ENCODE measurements at regions not wholly inside any gene's neighbourhood (a gene's known extent, or its start where the extent isn't known, plus 50 kb on each side); places are given as distances from the start of the nearest gene placed in this dataset.

- TF ChIP-seq, protein P1, sequence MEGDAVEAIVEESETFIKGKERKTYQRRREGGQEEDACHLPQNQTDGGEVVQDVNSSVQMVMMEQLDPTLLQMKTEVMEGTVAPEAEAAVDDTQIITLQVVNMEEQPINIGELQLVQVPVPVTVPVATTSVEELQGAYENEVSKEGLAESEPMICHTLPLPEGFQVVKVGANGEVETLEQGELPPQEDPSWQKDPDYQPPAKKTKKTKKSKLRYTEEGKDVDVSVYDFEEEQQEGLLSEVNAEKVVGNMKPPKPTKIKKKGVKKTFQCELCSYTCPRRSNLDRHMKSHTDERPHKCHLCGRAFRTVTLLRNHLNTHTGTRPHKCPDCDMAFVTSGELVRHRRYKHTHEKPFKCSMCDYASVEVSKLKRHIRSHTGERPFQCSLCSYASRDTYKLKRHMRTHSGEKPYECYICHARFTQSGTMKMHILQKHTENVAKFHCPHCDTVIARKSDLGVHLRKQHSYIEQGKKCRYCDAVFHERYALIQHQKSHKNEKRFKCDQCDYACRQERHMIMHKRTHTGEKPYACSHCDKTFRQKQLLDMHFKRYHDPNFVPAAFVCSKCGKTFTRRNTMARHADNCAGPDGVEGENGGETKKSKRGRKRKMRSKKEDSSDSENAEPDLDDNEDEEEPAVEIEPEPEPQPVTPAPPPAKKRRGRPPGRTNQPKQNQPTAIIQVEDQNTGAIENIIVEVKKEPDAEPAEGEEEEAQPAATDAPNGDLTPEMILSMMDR (IDR thresholded peaks at IDR 0.05) = no peak
- TF ChIP-seq POLR2A (IDR thresholded peaks at IDR 0.05) = no peak
These were observed 194.1 kb downstream of the ANAPC1 start for GRCh38 chr2:111689941-111690340.
